SK-N-SH treated with all-trans-retinoic acid at 6 μM for 48 hours (cell line): ENCODE measurements at regions not wholly inside any gene's neighbourhood (a gene's known extent, or its start where the extent isn't known, plus 50 kb on each side); places are given as distances from the start of the nearest gene placed in this dataset.

Experiments used
- ATAC-seq: fragments of 200-7000 bp; cut with Tn5 transposase; 3 replicates; pipeline ENCODE4 v1.9.1; 2020; ENCODE audit warnings: mild to moderate bottlenecking, moderate library complexity
- ARNTL ChIP-seq: fragments of 450-650 bp; formaldehyde crosslinking; IDR thresholded peaks from 2 replicates; pipeline ENCODE4 v1.5.0; 2020; ENCODE audit warnings: low read depth, mild to moderate bottlenecking, moderate library complexity, borderline replicate concordance
- BACH2 ChIP-seq: fragments of 250-450 bp; sonication (Bioruptor Pico); IDR thresholded peaks from 2 replicates; pipeline ENCODE4 v1.9.0; 2021; ENCODE audit warnings: mild to moderate bottlenecking, borderline replicate concordance
- ESRRG ChIP-seq: fragments of 250-450 bp; sonication (Bioruptor Pico); IDR thresholded peaks from 2 replicates; pipeline ENCODE4 v1.6.1; 2021; ENCODE audit warnings: mild to moderate bottlenecking
- GLIS3 ChIP-seq: fragments of 250-450 bp; sonication (Bioruptor Pico); IDR thresholded peaks from 2 replicates; pipeline ENCODE4 v1.5.0; 2020; ENCODE audit warnings: mild to moderate bottlenecking, moderate library complexity
- ISL1 ChIP-seq: fragments of 250-450 bp; sonication (Bioruptor Pico); IDR thresholded peaks from 2 replicates; pipeline ENCODE4 v2.1.2; 2022; ENCODE audit warnings: mild to moderate bottlenecking, moderate library complexity
- OSR1 ChIP-seq: fragments of 250-450 bp; sonication (Bioruptor Pico); IDR thresholded peaks from 2 replicates; pipeline ENCODE4 v1.8.0; 2022; ENCODE audit warnings: moderate library complexity, mild to moderate bottlenecking, inconsistent platforms
- RARB ChIP-seq: fragments of 250-450 bp; sonication (Bioruptor Pico); IDR thresholded peaks from 2 replicates; pipeline ENCODE4 v1.8.0; 2021; ENCODE audit warnings: mild to moderate bottlenecking, moderate library complexity
- TCF4 ChIP-seq: fragments of 250-450 bp; sonication (Bioruptor Pico); IDR thresholded peaks from 2 replicates; pipeline ENCODE4 v1.8.0; 2021; ENCODE audit warnings: mild to moderate bottlenecking, moderate library complexity, borderline replicate concordance
- TOX ChIP-seq: fragments of 250-450 bp; sonication (Bioruptor Pico); IDR thresholded peaks from 2 replicates; pipeline ENCODE4 v1.8.0; 2021; ENCODE audit warnings: mild to moderate bottlenecking, moderate library complexity, borderline replicate concordance
- ZC3H10 ChIP-seq: fragments of 250-450 bp; sonication (Bioruptor Pico); IDR thresholded peaks from 2 replicates; pipeline ENCODE4 v1.5.1; 2021; ENCODE audit warnings: mild to moderate bottlenecking, moderate library complexity
- ZFP3 ChIP-seq: fragments of 250-450 bp; sonication (Bioruptor Pico); IDR thresholded peaks from 2 replicates; pipeline ENCODE4 v1.5.0; 2020; ENCODE audit warnings: mild to moderate bottlenecking, moderate library complexity
- ZFP30 ChIP-seq: fragments of 450-650 bp; formaldehyde crosslinking; IDR thresholded peaks from 2 replicates; pipeline ENCODE4 v1.5.0; 2022; ENCODE audit warnings: mild to moderate bottlenecking, moderate library complexity
- ZNF565 ChIP-seq: fragments of 450-650 bp; formaldehyde crosslinking; conservative IDR thresholded peaks from 2 replicates; pipeline ENCODE4 v1.5.0; 2020; ENCODE audit warnings: low read depth, mild to moderate bottlenecking, moderate library complexity
- ZNF70 ChIP-seq: fragments of 450-650 bp; formaldehyde crosslinking; IDR thresholded peaks from 2 replicates; pipeline ENCODE4 v1.5.0; 2020; ENCODE audit warnings: mild to moderate bottlenecking, moderate library complexity
- ZNF8 ChIP-seq: fragments of 450-650 bp; formaldehyde crosslinking; IDR thresholded peaks from 2 replicates; pipeline ENCODE4 v1.5.0; 2020; ENCODE audit warnings: mild to moderate bottlenecking, moderate library complexity
- TF ChIP-seq, protein P1 (sequence below): fragments of 250-450 bp; sonication (Bioruptor Pico); IDR thresholded peaks from 2 replicates; pipeline ENCODE4 v1.5.1; 2021; ENCODE audit warnings: mild to moderate bottlenecking, moderate library complexity
- TF ChIP-seq, protein P2 (sequence below): fragments of 250-450 bp; sonication (Bioruptor Pico); IDR thresholded peaks from 2 replicates; pipeline ENCODE4 v1.8.0; 2021; ENCODE audit warnings: low read depth, mild to moderate bottlenecking, moderate library complexity, borderline replicate concordance
- TF ChIP-seq, protein P3 (sequence below): fragments of 250-450 bp; sonication (Bioruptor Pico); IDR thresholded peaks from 2 replicates; pipeline ENCODE4 v1.5.1; 2020; ENCODE audit warnings: low read depth, mild to moderate bottlenecking, moderate library complexity
- TF ChIP-seq, protein P4 (sequence below): fragments of 250-450 bp; sonication (Bioruptor Pico); IDR thresholded peaks from 2 replicates; pipeline ENCODE4 v1.5.0; 2020; ENCODE audit warnings: mild to moderate bottlenecking, moderate library complexity

DNA sequence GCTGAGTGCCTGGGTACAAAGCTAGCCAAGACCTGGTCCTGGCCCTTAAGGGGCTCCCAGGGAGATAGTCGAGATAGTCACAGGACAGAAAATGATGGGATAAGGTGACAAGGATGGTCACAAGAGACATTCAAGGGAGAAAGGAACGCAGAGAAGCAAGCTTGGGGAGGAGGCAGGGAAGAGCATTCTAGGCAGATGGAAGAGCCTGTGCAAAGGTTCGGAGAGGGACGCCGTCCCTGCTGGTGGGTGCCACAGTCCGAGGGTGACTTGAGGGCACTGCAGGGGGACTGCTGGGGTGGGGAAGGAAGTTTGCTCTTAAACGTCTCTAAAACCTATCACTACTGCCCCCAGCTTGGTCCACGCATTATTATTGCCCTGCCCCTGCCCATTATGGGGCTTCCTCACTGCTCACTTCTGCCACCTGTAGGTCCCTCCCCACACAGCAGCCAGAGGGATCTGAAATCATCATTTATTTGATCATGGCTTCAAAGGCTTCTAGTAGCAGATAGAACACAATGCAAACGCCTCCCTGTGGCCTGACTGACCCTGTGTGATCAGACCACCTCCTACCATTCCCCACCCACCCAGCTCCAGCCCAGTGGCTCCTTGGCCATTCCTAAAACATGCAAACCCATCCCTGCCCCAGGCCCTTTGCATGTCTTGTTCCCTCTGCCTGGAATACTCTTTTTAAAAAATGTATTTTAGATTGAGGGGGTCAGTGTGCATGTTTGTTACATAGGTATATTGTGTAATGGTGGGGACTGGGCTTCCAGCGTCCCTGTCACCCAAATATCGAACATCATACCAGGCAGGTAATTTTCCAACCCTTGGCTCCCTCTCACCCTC is 60.3 kb downstream of the RMI2 start:
- TF ChIP-seq ZNF70: 0 out of 2 replicates have a peak, but pooled peaks have one; percentile 34
- TF ChIP-seq ISL1: no peak
- TF ChIP-seq TCF4: no peak
- TF ChIP-seq BACH2 (CRISPR knock-in tag): no peak
- TF ChIP-seq, protein P1, sequence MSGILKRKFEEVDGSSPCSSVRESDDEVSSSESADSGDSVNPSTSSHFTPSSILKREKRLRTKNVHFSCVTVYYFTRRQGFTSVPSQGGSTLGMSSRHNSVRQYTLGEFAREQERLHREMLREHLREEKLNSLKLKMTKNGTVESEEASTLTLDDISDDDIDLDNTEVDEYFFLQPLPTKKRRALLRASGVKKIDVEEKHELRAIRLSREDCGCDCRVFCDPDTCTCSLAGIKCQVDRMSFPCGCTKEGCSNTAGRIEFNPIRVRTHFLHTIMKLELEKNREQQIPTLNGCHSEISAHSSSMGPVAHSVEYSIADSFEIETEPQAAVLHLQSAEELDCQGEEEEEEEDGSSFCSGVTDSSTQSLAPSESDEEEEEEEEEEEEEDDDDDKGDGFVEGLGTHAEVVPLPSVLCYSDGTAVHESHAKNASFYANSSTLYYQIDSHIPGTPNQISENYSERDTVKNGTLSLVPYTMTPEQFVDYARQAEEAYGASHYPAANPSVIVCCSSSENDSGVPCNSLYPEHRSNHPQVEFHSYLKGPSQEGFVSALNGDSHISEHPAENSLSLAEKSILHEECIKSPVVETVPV (CRISPR knock-in tag): no peak
- no peak for TF ChIP-seq ZC3H10 (CRISPR knock-in tag)
- ATAC-seq: peak; percentile 32; the same call in 2 of the 3 replicates

DNA sequence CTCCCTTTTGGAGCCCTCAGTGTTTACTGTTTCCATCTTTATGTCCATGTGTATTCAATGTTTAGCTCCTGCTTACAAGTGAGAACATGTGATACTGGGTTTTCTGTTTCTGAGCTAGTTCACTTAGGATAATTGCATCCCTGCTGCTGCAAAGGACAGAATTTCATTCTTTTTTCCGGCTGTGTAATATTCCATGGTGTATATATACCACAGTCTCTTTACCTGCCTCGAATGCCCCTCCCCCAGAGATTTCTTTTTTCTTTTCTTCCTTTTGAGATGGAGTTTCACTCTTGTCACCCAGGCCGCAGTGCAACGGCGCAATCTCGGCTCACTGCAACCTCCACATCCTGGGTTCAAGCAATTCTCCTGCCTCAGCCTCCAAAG is 60.9 kb downstream of the RMI2 start:
- ATAC-seq: no peak
- TF ChIP-seq ZNF8 (CRISPR knock-in tag): peak; percentile 79
- no peak for TF ChIP-seq BACH2 (CRISPR knock-in tag)
- TF ChIP-seq, all 23 proteins: peak for 1

DNA sequence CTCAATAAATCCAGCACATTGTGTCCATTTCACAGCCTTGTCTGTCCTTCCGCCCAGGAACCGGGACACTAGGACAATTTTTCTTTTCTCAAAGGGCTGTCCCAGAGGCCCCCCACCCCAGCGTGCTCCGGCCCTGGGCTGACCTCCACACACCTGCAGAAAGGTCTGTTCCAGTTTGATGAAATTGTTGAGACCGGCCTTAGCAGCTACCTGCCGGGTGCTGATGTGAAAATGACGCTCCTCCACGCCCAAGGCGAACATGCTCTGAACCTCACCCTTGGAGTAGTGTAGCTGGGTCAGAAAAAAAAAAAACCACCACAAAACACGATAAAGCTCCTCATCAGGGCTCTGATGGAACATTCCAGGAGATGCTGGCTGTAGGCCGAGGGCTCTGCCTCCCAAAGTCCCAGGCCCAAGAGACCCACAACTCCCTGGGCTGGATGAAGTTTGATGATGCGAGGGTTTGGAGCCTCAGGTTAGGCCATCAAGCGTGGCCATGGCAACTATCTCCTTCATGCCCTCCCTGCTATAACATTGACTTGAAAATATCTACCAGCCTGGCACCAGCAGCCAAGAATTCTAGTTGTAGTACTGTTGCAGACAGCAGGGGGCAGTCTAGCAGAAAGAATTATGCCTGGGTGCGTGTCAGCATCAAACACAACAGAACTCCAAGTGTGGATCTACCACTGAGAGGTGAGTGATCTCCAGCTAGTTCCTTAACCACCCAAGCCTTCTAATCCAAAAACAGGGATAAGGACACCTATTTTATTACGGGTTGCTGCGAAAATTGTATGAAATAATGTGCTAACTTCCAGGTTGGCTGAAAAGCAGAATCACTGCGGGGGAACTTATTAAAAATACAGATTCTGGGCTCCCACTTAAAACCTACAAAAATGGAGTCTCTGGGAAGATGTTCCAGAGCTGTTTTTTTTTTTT is 62.1 kb downstream of the RMI2 start:
- no peak for TF ChIP-seq ZC3H10 (CRISPR knock-in tag)
- no peak for TF ChIP-seq ZFP3 (CRISPR knock-in tag)
- TF ChIP-seq ZFP30 (CRISPR knock-in tag): no peak
- no peak for TF ChIP-seq ARNTL
- TF ChIP-seq OSR1 (CRISPR knock-in tag): no peak
- TF ChIP-seq ESRRG (CRISPR knock-in tag): no peak
- TF ChIP-seq, protein P2, sequence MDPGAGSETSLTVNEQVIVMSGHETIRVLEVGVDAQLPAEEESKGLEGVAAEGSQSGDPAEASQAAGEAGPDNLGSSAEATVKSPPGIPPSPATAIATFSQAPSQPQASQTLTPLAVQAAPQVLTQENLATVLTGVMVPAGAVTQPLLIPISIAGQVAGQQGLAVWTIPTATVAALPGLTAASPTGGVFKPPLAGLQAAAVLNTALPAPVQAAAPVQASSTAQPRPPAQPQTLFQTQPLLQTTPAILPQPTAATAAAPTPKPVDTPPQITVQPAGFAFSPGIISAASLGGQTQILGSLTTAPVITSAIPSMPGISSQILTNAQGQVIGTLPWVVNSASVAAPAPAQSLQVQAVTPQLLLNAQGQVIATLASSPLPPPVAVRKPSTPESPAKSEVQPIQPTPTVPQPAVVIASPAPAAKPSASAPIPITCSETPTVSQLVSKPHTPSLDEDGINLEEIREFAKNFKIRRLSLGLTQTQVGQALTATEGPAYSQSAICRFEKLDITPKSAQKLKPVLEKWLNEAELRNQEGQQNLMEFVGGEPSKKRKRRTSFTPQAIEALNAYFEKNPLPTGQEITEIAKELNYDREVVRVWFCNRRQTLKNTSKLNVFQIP (CRISPR knock-in tag): no peak
- TF ChIP-seq RARB: no peak
- TF ChIP-seq BACH2 (CRISPR knock-in tag): no peak
- TF ChIP-seq, protein P3, sequence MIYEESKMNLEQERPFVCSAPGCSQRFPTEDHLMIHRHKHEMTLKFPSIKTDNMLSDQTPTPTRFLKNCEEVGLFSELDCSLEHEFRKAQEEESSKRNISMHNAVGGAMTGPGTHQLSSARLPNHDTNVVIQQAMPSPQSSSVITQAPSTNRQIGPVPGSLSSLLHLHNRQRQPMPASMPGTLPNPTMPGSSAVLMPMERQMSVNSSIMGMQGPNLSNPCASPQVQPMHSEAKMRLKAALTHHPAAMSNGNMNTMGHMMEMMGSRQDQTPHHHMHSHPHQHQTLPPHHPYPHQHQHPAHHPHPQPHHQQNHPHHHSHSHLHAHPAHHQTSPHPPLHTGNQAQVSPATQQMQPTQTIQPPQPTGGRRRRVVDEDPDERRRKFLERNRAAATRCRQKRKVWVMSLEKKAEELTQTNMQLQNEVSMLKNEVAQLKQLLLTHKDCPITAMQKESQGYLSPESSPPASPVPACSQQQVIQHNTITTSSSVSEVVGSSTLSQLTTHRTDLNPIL (CRISPR knock-in tag): no peak
- TF ChIP-seq GLIS3: no peak
- TF ChIP-seq, protein P1 (CRISPR knock-in tag): no peak
- TF ChIP-seq, protein P4, sequence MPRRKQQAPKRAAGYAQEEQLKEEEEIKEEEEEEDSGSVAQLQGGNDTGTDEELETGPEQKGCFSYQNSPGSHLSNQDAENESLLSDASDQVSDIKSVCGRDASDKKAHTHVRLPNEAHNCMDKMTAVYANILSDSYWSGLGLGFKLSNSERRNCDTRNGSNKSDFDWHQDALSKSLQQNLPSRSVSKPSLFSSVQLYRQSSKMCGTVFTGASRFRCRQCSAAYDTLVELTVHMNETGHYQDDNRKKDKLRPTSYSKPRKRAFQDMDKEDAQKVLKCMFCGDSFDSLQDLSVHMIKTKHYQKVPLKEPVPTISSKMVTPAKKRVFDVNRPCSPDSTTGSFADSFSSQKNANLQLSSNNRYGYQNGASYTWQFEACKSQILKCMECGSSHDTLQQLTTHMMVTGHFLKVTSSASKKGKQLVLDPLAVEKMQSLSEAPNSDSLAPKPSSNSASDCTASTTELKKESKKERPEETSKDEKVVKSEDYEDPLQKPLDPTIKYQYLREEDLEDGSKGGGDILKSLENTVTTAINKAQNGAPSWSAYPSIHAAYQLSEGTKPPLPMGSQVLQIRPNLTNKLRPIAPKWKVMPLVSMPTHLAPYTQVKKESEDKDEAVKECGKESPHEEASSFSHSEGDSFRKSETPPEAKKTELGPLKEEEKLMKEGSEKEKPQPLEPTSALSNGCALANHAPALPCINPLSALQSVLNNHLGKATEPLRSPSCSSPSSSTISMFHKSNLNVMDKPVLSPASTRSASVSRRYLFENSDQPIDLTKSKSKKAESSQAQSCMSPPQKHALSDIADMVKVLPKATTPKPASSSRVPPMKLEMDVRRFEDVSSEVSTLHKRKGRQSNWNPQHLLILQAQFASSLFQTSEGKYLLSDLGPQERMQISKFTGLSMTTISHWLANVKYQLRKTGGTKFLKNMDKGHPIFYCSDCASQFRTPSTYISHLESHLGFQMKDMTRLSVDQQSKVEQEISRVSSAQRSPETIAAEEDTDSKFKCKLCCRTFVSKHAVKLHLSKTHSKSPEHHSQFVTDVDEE (CRISPR knock-in tag): no peak
- ATAC-seq: peak; percentile 32; the same call in 2 of the 3 replicates

DNA sequence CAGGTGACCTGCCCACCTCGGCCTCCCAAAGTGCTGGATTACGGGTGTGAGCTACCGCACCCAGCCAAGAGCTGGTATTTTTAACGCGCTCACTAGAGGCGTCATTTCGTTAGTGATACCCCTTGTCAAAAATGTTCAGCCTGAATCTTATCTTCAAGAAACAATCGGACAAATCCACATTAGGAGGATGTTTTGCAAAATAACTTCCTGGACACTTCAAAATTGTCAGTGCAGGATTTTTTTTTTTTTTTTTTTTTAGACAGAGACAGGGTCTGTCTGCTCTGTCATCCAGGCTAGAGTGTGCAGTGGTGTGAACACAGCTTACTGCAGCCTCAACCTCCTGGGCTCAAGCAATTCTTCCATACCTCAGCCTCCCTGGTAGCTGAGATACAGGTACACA is 63.0 kb downstream of the RMI2 start:
- TF ChIP-seq BACH2 (CRISPR knock-in tag) (no peak), RARB (no peak), ZNF565 (CRISPR knock-in tag) (no peak), TCF4 (no peak), ZC3H10 (CRISPR knock-in tag) (no peak), TOX (CRISPR knock-in tag) (no peak), ZFP30 (CRISPR knock-in tag) (no peak)
- no peak for ATAC-seq
